H9 (cell line): ENCODE measurements at regions not wholly inside any gene's neighbourhood (a gene's known extent, or its start where the extent isn't known, plus 50 kb on each side); places are given as distances from the start of the nearest gene placed in this dataset.

Experiments
- DNase-seq: peaks from one replicate; pipeline ENCODE4 v3.0.0-alpha.2; 2017
- H2AFZ ChIP-seq: one replicate; pipeline ENCODE4 v1.6.1; 2013; ENCODE audit warnings: mild to moderate bottlenecking, low read length, control low read depth, moderate library complexity
- H2AK5ac ChIP-seq: 2 replicates; pipeline ENCODE4 v1.6.1; 2013; ENCODE audit warnings: low read length, control low read depth, mixed read lengths; ENCODE audit not compliant: insufficient read length
- H2BK120ac ChIP-seq: one replicate; pipeline ENCODE4 v1.6.1; 2013; ENCODE audit warnings: low read depth, mild to moderate bottlenecking, low read length, control low read depth, inconsistent platforms; ENCODE audit not compliant: poor library complexity, severe bottlenecking
- H2BK12ac ChIP-seq: 2 replicates; pipeline ENCODE4 v1.6.1; 2013; ENCODE audit warnings: low read length, control low read depth, mixed read lengths, low read depth; ENCODE audit not compliant: insufficient read length
- H2BK15ac ChIP-seq: 2 replicates; pipeline ENCODE4 v1.6.1; 2013; ENCODE audit warnings: low read depth, low read length, control low read depth
- H2BK20ac ChIP-seq: one replicate; pipeline ENCODE4 v1.6.1; 2013; ENCODE audit warnings: low read depth, mild to moderate bottlenecking, low read length, control low read depth, inconsistent platforms; ENCODE audit not compliant: poor library complexity, severe bottlenecking
- H2BK5ac ChIP-seq: 2 replicates; pipeline ENCODE4 v1.6.1; 2013; ENCODE audit warnings: low read length, control low read depth, mixed read lengths; ENCODE audit not compliant: insufficient read length
- H3K14ac ChIP-seq: 2 replicates; pipeline ENCODE4 v1.6.1; 2013; ENCODE audit warnings: low read length, control low read depth; ENCODE audit not compliant: insufficient read depth
- H3K18ac ChIP-seq: 2 replicates; pipeline ENCODE4 v1.6.1; 2013; ENCODE audit warnings: low read depth, mild to moderate bottlenecking, mixed read lengths, low read length, control low read depth; ENCODE audit not compliant: insufficient read length
- H3K23ac ChIP-seq: 2 replicates; pipeline ENCODE4 v1.6.1; 2013; ENCODE audit warnings: low read length, control low read depth, mixed read lengths, low read depth; ENCODE audit not compliant: insufficient read length
- H3K23me2 ChIP-seq: 2 replicates; pipeline ENCODE4 v1.6.1; 2013; ENCODE audit warnings: low read depth, mild to moderate bottlenecking, mixed read lengths, low read length, control low read depth; ENCODE audit not compliant: insufficient read length, poor library complexity, severe bottlenecking
- H3K27ac ChIP-seq: 2 replicates; pipeline ENCODE4 v1.5.1; 2013; ENCODE audit warnings: low read length, control low read depth, mixed read lengths, low read depth; ENCODE audit not compliant: insufficient read length
- H3K27me3 ChIP-seq: 2 replicates; pipeline ENCODE4 v1.6.1; 2013; ENCODE audit warnings: low read length, control low read depth, inconsistent platforms; ENCODE audit not compliant: insufficient read depth
- H3K4ac ChIP-seq: 2 replicates; pipeline ENCODE4 v1.6.1; 2013; ENCODE audit warnings: low read depth, mild to moderate bottlenecking, control low read depth, inconsistent platforms, low read length, moderate library complexity
- H3K4me1 ChIP-seq: 2 replicates; pipeline ENCODE4 v1.6.1; 2013; ENCODE audit warnings: low read length, control low read depth, inconsistent platforms; ENCODE audit not compliant: insufficient read depth
- H3K4me2 ChIP-seq: 2 replicates; pipeline ENCODE4 v1.6.1; 2013; ENCODE audit warnings: low read length, control low read depth, mixed read lengths; ENCODE audit not compliant: insufficient read length, insufficient read depth
- H3K56ac ChIP-seq: 2 replicates; pipeline ENCODE4 v1.6.1; 2013; ENCODE audit warnings: low read depth, mild to moderate bottlenecking, mixed read lengths, low read length, control low read depth; ENCODE audit not compliant: insufficient read length
- H3K79me1 ChIP-seq: 2 replicates; pipeline ENCODE4 v1.6.1; 2013; ENCODE audit warnings: low read depth, mild to moderate bottlenecking, moderate library complexity, low read length, control low read depth, inconsistent platforms; ENCODE audit not compliant: insufficient read depth, poor library complexity, severe bottlenecking
- H3K79me2 ChIP-seq: 2 replicates; pipeline ENCODE4 v1.6.1; 2013; ENCODE audit warnings: low read length, control low read depth, inconsistent platforms; ENCODE audit not compliant: insufficient read depth
- H3K9ac ChIP-seq: 2 replicates; pipeline ENCODE4 v1.6.1; 2013; ENCODE audit warnings: low read length, control low read depth, mixed read lengths; ENCODE audit not compliant: insufficient read length; ENCODE audit errors: extremely low read depth
- H3K9me3 ChIP-seq: one replicate; pipeline ENCODE4 v1.6.1; 2013; ENCODE audit warnings: low read depth, low read length, inconsistent platforms; ENCODE audit not compliant: control insufficient read depth
- H3T11ph ChIP-seq: one replicate; pipeline ENCODE4 v1.6.1; 2013; ENCODE audit warnings: mild to moderate bottlenecking, low read length, control low read depth, inconsistent platforms
- H4K20me1 ChIP-seq: one replicate; pipeline ENCODE4 v1.6.1; 2013; ENCODE audit not compliant: control insufficient read depth, insufficient read length, insufficient read depth
- H4K5ac ChIP-seq: 2 replicates; pipeline ENCODE4 v1.6.1; 2013; ENCODE audit warnings: low read depth, mild to moderate bottlenecking, mixed read lengths, low read length, control low read depth; ENCODE audit not compliant: insufficient read length
- H4K8ac ChIP-seq: replicated peaks from 2 replicates; pipeline ENCODE4 v1.6.1; 2013; ENCODE audit warnings: low read length, control low read depth, mixed read lengths, low read depth; ENCODE audit not compliant: insufficient read length
- H4K91ac ChIP-seq: 2 replicates; pipeline ENCODE4 v1.6.1; 2013; ENCODE audit warnings: low read depth, mild to moderate bottlenecking, moderate library complexity, mixed read lengths, low read length, control low read depth; ENCODE audit not compliant: insufficient read length
- H3K27ac Mint-ChIP-seq, 3 experiments: 2 replicates in 2 of 3; 3 replicates in 1 of 3; pipeline ENCODE4 v1.8.0; 2020 to 2021; ENCODE audit warnings: mixed read lengths in 3 of 3, mild to moderate bottlenecking in 1 of 3, moderate library complexity in 1 of 3
- H3K27me3 Mint-ChIP-seq: 2 replicates; pipeline ENCODE4 v1.8.0; 2021; ENCODE audit warnings: low read depth, mild to moderate bottlenecking, moderate library complexity, mixed read lengths
- H3K36me3 Mint-ChIP-seq, 3 experiments: 2 replicates in 2 of 3; 3 replicates in 1 of 3; pipeline ENCODE4 v1.8.0; 2020 to 2021; ENCODE audit warnings: low read depth in 3 of 3, mixed read lengths in 3 of 3; ENCODE audit not compliant: insufficient read depth in 1 of 3
- H3K4me1 Mint-ChIP-seq, 2 experiments: 2 replicates each; pipeline ENCODE4 v1.8.0; 2020; ENCODE audit warnings: mixed read lengths in 2 of 2
- H3K4me3 Mint-ChIP-seq, 2 experiments: 2 replicates in 1 of 2; 3 replicates in 1 of 2; pipeline ENCODE4 v1.8.0; 2020 to 2021; ENCODE audit warnings: mild to moderate bottlenecking in 2 of 2, mixed read lengths in 2 of 2, moderate library complexity in 1 of 2
- H3K9me3 Mint-ChIP-seq, 2 experiments: 2 replicates in 1 of 2; 3 replicates in 1 of 2; pipeline ENCODE4 v1.8.0; 2020; ENCODE audit warnings: mild to moderate bottlenecking in 2 of 2, mixed read lengths in 2 of 2, moderate library complexity in 1 of 2
- CTCF ChIP-seq: fragments of 200-600 bp; sonication (generic); conservative IDR thresholded peaks from 3 replicates; pipeline ENCODE4 v1.8.0; 2021; ENCODE audit warnings: antibody characterized with exemption, mild to moderate bottlenecking

DNA sequence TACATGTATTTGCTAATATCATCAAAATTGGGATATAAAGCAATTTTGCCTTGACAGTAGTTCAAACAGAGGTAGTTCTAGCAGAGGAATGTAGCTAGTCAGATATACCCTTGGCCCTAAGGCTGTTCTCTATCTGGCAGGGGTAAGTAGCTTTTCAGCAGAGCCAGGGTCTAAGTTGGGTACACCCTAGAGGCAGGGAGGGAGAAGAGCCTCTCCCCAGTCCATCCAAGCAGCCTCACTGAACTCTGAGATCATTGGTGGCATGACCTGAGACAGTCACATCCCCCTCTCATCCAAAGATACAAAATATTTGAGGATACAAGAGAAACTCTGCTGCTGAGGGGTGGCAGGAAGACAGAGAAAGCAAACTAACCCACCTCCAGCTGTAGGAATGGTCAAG lies 343.7 kb downstream of the DHX15 start:
- no peak overlapping the region for H4K91ac ChIP-seq
- no peak overlapping the region for H2BK12ac ChIP-seq
- Mint-ChIP-seq H3K27me3 (peaks cover 1% of the 10 kb centered on the region; the same call in 1 of the 2 replicates), H3K27ac (no peak overlapping the region), H3K9me3 (no peaks in the 10 kb centered on the region), H3K4me3 (no peak overlapping the region), H3K4me1 (peaks cover 13% of the 10 kb centered on the region in 2 experiments), H3K36me3 (no peaks in the 10 kb centered on the region)
- no peak overlapping the region for H2BK15ac ChIP-seq
- H4K8ac ChIP-seq = no peak overlapping the region
- H3K79me2 ChIP-seq = no peaks in the 10 kb centered on the region
- H2BK5ac ChIP-seq = no peak overlapping the region
- H3K9ac ChIP-seq = no peak overlapping the region
- no peaks in the 10 kb centered on the region for H3K79me1 ChIP-seq
- H2BK20ac ChIP-seq = no peak overlapping the region
- H2AK5ac ChIP-seq = no peak overlapping the region
- H3K9me3 ChIP-seq = no peaks in the 10 kb centered on the region
- no peaks in the 10 kb centered on the region for H3K23me2 ChIP-seq
- H3K4me2 ChIP-seq = no peak overlapping the region
- H3K27me3 ChIP-seq = no peaks in the 10 kb centered on the region
- H2AFZ ChIP-seq = no peak overlapping the region
- peak; percentile 37 for DNase-seq
- peak; percentile 42; the same call in 2 of the 3 replicates for TF ChIP-seq CTCF
- H3K18ac ChIP-seq = no peak overlapping the region
- H2BK120ac ChIP-seq = no peak overlapping the region
- H4K5ac ChIP-seq = no peak overlapping the region
- H3K4ac ChIP-seq = no peak overlapping the region
- H3K23ac ChIP-seq = no peak overlapping the region
- H3K14ac ChIP-seq = no peak overlapping the region
- no peak overlapping the region for H3K56ac ChIP-seq
- no peaks in the 10 kb centered on the region for H4K20me1 ChIP-seq
- H3K4me1 ChIP-seq = peaks cover 6% of the 10 kb centered on the region
- no peak overlapping the region for H3K27ac ChIP-seq
- H3T11ph ChIP-seq = no peak overlapping the region
